ENCODE measurements at regions not wholly inside any gene's neighbourhood (a gene's known extent, or its start where the extent isn't known, plus 50 kb on each side); places are given as distances from the start of the nearest gene placed in this dataset.

GRCh38 chr14:29222671-29223268 is 456.2 kb downstream of the FOXG1 start:
- DNase-seq: peak; percentile 46

GRCh38 chr14:29223947-29224346 is 457.4 kb downstream of the FOXG1 start:
- DNase-seq: no peak

GRCh38 chr14:29227631-29228030 is 461.0 kb downstream of the FOXG1 start:
- no peak for DNase-seq

GRCh38 chr14:29232153-29232552 is 465.6 kb downstream of the FOXG1 start:
- DNase-seq: no peak

- no peak for DNase-seq
These were observed 466.1 kb downstream of the FOXG1 start for GRCh38 chr14:29232711-29233110.

GRCh38 chr14:29233188-29233587 is 466.6 kb downstream of the FOXG1 start:
- DNase-seq: no peak

GRCh38 chr14:29235991-29236390 is 469.4 kb downstream of the FOXG1 start:
- DNase-seq: no peak

- DNase-seq: no peak
These were observed 469.8 kb downstream of the FOXG1 start for GRCh38 chr14:29236401-29236800.

GRCh38 chr14:29236848-29237247 is 470.3 kb downstream of the FOXG1 start:
- DNase-seq: no peak

GRCh38 chr14:29240066-29240465 is 473.5 kb downstream of the FOXG1 start:
- no peak for DNase-seq

- peak; percentile 7 for DNase-seq
These were observed 476.5 kb downstream of the FOXG1 start for GRCh38 chr14:29242755-29243754.

- no peak for DNase-seq
These were observed 489.1 kb downstream of the FOXG1 start for GRCh38 chr14:29255692-29256091.

GRCh38 chr14:29262979-29263378 is 496.4 kb downstream of the FOXG1 start:
- no peak for DNase-seq

GRCh38 chr14:29264865-29265264 is 498.3 kb downstream of the FOXG1 start:
- no peak for DNase-seq

- DNase-seq: no peak
These were observed 499.3 kb downstream of the FOXG1 start for GRCh38 chr14:29265852-29266251.

GRCh38 chr14:29271669-29272068 is 505.1 kb downstream of the FOXG1 start:
- DNase-seq: no peak

- DNase-seq: no peak
These were observed 506.9 kb downstream of the FOXG1 start for GRCh38 chr14:29273513-29273912.

GRCh38 chr14:29274890-29275596 is 508.5 kb downstream of the FOXG1 start:
- no peak for DNase-seq

- DNase-seq: no peak
These were observed 512.0 kb downstream of the FOXG1 start for GRCh38 chr14:29278301-29279263.

- DNase-seq: no peak
These were observed 515.6 kb downstream of the FOXG1 start for GRCh38 chr14:29282169-29282568.

GRCh38 chr14:29290441-29290840 is 523.9 kb downstream of the FOXG1 start:
- no peak for DNase-seq

- DNase-seq: no peak
These were observed 532.8 kb downstream of the FOXG1 start for GRCh38 chr14:29299372-29299771.
